Activated naive CD8-positive, alpha-beta T cell treated with anti-CD3 and anti-CD28 coated beads, Interleukin-2, amount 10 ng/mL, durations not matched to agents 7 days and 5 days (primary cell): ENCODE measurements at regions not wholly inside any gene's neighbourhood (a gene's known extent, or its start where the extent isn't known, plus 50 kb on each side); places are given as distances from the start of the nearest gene placed in this dataset.
"Not testable (repeated sequence)": the region's sequence is repeated elsewhere in the genome, so short reads cannot be mapped to it uniquely, and the experiment has no call there.

Experiments used
- ATAC-seq: fragments of 150-1000 bp; cut with Tn5 transposase; one replicate; pipeline ENCODE4 v1.10.0; 2021; ENCODE audit warnings: low read depth, moderate library complexity
- POLR2A ChIA-PET: fragments of 350-600 bp; sonication (Branson Sonifier 250); formaldehyde crosslinking; loops from one replicate; lab custom pipeline; 2021; ENCODE audit warnings: antibody characterized with exemption; lab: Charles Lee
- DNase-seq: peaks from one replicate; pipeline ENCODE4 v3.0.0; 2021
- H3K27ac Mint-ChIP-seq: one replicate; pipeline ENCODE4 v1.8.0; 2022; ENCODE audit warnings: mild to moderate bottlenecking, mixed read lengths
- H3K27me3 Mint-ChIP-seq: one replicate; pipeline ENCODE4 v1.8.0; 2022; ENCODE audit warnings: mild to moderate bottlenecking, moderate library complexity, mixed read lengths
- H3K36me3 Mint-ChIP-seq: one replicate; pipeline ENCODE4 v1.8.0; 2021; ENCODE audit warnings: mild to moderate bottlenecking, mixed read lengths
- H3K4me1 Mint-ChIP-seq: one replicate; pipeline ENCODE4 v1.8.0; 2021; ENCODE audit warnings: mixed read lengths
- H3K4me3 Mint-ChIP-seq: one replicate; pipeline ENCODE4 v1.8.0; 2022; ENCODE audit warnings: mild to moderate bottlenecking, moderate library complexity, mixed read lengths
- H3K9me3 Mint-ChIP-seq: one replicate; pipeline ENCODE4 v1.8.0; 2021; ENCODE audit warnings: mixed read lengths

- H3K4me1 Mint-ChIP-seq, ATAC-seq, H3K27ac Mint-ChIP-seq, POLR2A ChIA-PET, DNase-seq, H3K36me3 Mint-ChIP-seq, H3K4me3 Mint-ChIP-seq, H3K27me3 Mint-ChIP-seq, H3K9me3 Mint-ChIP-seq: not testable (repeated sequence)
Observed at GRCh38 chr2:61649946-61650345, 111.8 kb upstream of the XPO1 start.

- no peak overlapping the region for H3K27ac Mint-ChIP-seq
- H3K36me3 Mint-ChIP-seq, result no peaks in the 10 kb centered on the region
- H3K27me3 Mint-ChIP-seq, result no peaks in the 10 kb centered on the region
- DNase-seq (no peak), ATAC-seq (no peak)
- POLR2A ChIA-PET, result no interaction called here
- no peaks in the 10 kb centered on the region for H3K4me1 Mint-ChIP-seq
- no peak overlapping the region for H3K4me3 Mint-ChIP-seq
- H3K9me3 Mint-ChIP-seq, result peaks cover 8% of the 10 kb centered on the region
Observed at GRCh38 chr2:61649021-61649420, 110.9 kb upstream of the XPO1 start.

- POLR2A ChIA-PET, result no interaction called here
- no peak for ATAC-seq
- peaks cover 8% of the 10 kb centered on the region for H3K9me3 Mint-ChIP-seq
- no peak overlapping the region for H3K4me3 Mint-ChIP-seq
- no peak for DNase-seq
- no peak overlapping the region for H3K27ac Mint-ChIP-seq
- no peaks in the 10 kb centered on the region for H3K27me3 Mint-ChIP-seq
- H3K4me1 Mint-ChIP-seq, result no peaks in the 10 kb centered on the region
- no peaks in the 10 kb centered on the region for H3K36me3 Mint-ChIP-seq
Observed at GRCh38 chr2:61647044-61647443, 108.9 kb upstream of the XPO1 start.

GRCh38 chr2:61645911-61646310, 107.8 kb upstream of the XPO1 start:
- H3K4me3 Mint-ChIP-seq, result no peak overlapping the region
- H3K9me3 Mint-ChIP-seq, result peaks cover 6% of the 10 kb centered on the region
- no peaks in the 10 kb centered on the region for H3K27me3 Mint-ChIP-seq
- H3K4me1 Mint-ChIP-seq, result no peaks in the 10 kb centered on the region
- no peaks in the 10 kb centered on the region for H3K36me3 Mint-ChIP-seq
- POLR2A ChIA-PET, result no interaction called here
- ATAC-seq (no peak), DNase-seq (no peak)
- H3K27ac Mint-ChIP-seq, result no peak overlapping the region

- not testable (repeated sequence) for H3K4me1 Mint-ChIP-seq, ATAC-seq
Observed at GRCh38 chr2:61643153-61643552, 105.0 kb upstream of the XPO1 start.

GRCh38 chr2:61640406-61640805, 102.2 kb upstream of the XPO1 start:
- H3K9me3 Mint-ChIP-seq, result no peaks in the 10 kb centered on the region
- H3K36me3 Mint-ChIP-seq, result no peaks in the 10 kb centered on the region

More at GRCh38 chr2:61643153-61643552, 105.0 kb upstream of the XPO1 start:
- H3K9me3 Mint-ChIP-seq, H3K27me3 Mint-ChIP-seq, H3K4me3 Mint-ChIP-seq, POLR2A ChIA-PET, H3K27ac Mint-ChIP-seq, DNase-seq, H3K36me3 Mint-ChIP-seq: not testable (repeated sequence)

GRCh38 chr2:61639721-61640120, 101.6 kb upstream of the XPO1 start:
- DNase-seq (no peak), ATAC-seq (no peak)
- Mint-ChIP-seq H3K9me3 (no peaks in the 10 kb centered on the region), H3K36me3 (no peaks in the 10 kb centered on the region), H3K27ac (no peak overlapping the region), H3K4me1 (peaks cover 6% of the 10 kb centered on the region), H3K27me3 (no peaks in the 10 kb centered on the region), H3K4me3 (no peak overlapping the region)
- POLR2A ChIA-PET, result no interaction called here

More at GRCh38 chr2:61640406-61640805, 102.2 kb upstream of the XPO1 start:
- ATAC-seq (no peak), DNase-seq (no peak)
- Mint-ChIP-seq H3K4me1 (peaks cover 6% of the 10 kb centered on the region), H3K27ac (no peak overlapping the region), H3K4me3 (no peak overlapping the region), H3K27me3 (no peaks in the 10 kb centered on the region)
- POLR2A ChIA-PET, result no interaction called here

- Mint-ChIP-seq H3K4me1 (peaks cover 6% of the 10 kb centered on the region), H3K27ac (no peak overlapping the region), H3K9me3 (no peaks in the 10 kb centered on the region), H3K36me3 (no peaks in the 10 kb centered on the region), H3K4me3 (no peak overlapping the region), H3K27me3 (peaks cover 2% of the 10 kb centered on the region)
- POLR2A ChIA-PET, result no interaction called here
- DNase-seq (no peak), ATAC-seq (no peak)
Observed at GRCh38 chr2:61636686-61637085, 98.5 kb upstream of the XPO1 start.

- ATAC-seq (no peak), DNase-seq (no peak)
- no peak overlapping the region for H3K27ac Mint-ChIP-seq
- H3K4me1 Mint-ChIP-seq, result peaks cover 2% of the 10 kb centered on the region
- no peaks in the 10 kb centered on the region for H3K9me3 Mint-ChIP-seq
- no peaks in the 10 kb centered on the region for H3K36me3 Mint-ChIP-seq
- H3K27me3 Mint-ChIP-seq, result peaks cover 2% of the 10 kb centered on the region
- H3K4me3 Mint-ChIP-seq, result no peak overlapping the region
- POLR2A ChIA-PET, result no interaction called here
Observed at GRCh38 chr2:61634512-61634911, 96.4 kb upstream of the XPO1 start.

GRCh38 chr2:61633250-61633649, 95.1 kb upstream of the XPO1 start:
- ATAC-seq (no peak), DNase-seq (no peak)
- POLR2A ChIA-PET, result no interaction called here
- peaks cover 2% of the 10 kb centered on the region for H3K4me1 Mint-ChIP-seq
- H3K27ac Mint-ChIP-seq, result no peak overlapping the region
- H3K36me3 Mint-ChIP-seq, result no peaks in the 10 kb centered on the region
- peaks cover 2% of the 10 kb centered on the region for H3K27me3 Mint-ChIP-seq
- no peak overlapping the region for H3K4me3 Mint-ChIP-seq
- no peaks in the 10 kb centered on the region for H3K9me3 Mint-ChIP-seq

- H3K9me3 Mint-ChIP-seq, result no peaks in the 10 kb centered on the region
- H3K36me3 Mint-ChIP-seq, result no peaks in the 10 kb centered on the region
- peaks cover 2% of the 10 kb centered on the region for H3K4me1 Mint-ChIP-seq
- H3K27ac Mint-ChIP-seq, result no peak overlapping the region
- peaks cover 2% of the 10 kb centered on the region for H3K27me3 Mint-ChIP-seq
- ATAC-seq, result no peak
- POLR2A ChIA-PET, result no interaction called here
- H3K4me3 Mint-ChIP-seq, result no peak overlapping the region
- no peak for DNase-seq
Observed at GRCh38 chr2:61632276-61633169, 94.4 kb upstream of the XPO1 start.

GRCh38 chr2:61631321-61631720, 93.2 kb upstream of the XPO1 start:
- Mint-ChIP-seq H3K4me1 (no peaks in the 10 kb centered on the region), H3K27me3 (peaks cover 2% of the 10 kb centered on the region), H3K9me3 (no peaks in the 10 kb centered on the region), H3K36me3 (no peaks in the 10 kb centered on the region), H3K27ac (no peak overlapping the region), H3K4me3 (no peak overlapping the region)
- ATAC-seq (no peak), DNase-seq (no peak)
- POLR2A ChIA-PET, result no interaction called here

- Mint-ChIP-seq H3K27me3 (no peaks in the 10 kb centered on the region), H3K27ac (no peak overlapping the region), H3K9me3 (no peaks in the 10 kb centered on the region), H3K36me3 (no peaks in the 10 kb centered on the region), H3K4me3 (no peak overlapping the region), H3K4me1 (no peaks in the 10 kb centered on the region)
- POLR2A ChIA-PET, result interaction anchor here (0.7 kb wide), 1 partner anchor 53 kb away, joined by 4 read pairs; no protein-coding TSS in a partner anchor
- no peak for ATAC-seq
- DNase-seq, result no peak
Observed at GRCh38 chr2:61626827-61627226, 88.7 kb upstream of the XPO1 start.

- H3K27me3 Mint-ChIP-seq, result no peaks in the 10 kb centered on the region
- DNase-seq, result no peak
- H3K4me1 Mint-ChIP-seq, result no peaks in the 10 kb centered on the region
- no peak overlapping the region for H3K27ac Mint-ChIP-seq
- H3K4me3 Mint-ChIP-seq, result no peak overlapping the region
- POLR2A ChIA-PET, result no interaction called here
- ATAC-seq, result no peak
- H3K9me3 Mint-ChIP-seq, result no peaks in the 10 kb centered on the region
- no peaks in the 10 kb centered on the region for H3K36me3 Mint-ChIP-seq
Observed at GRCh38 chr2:61623747-61624146, 85.6 kb upstream of the XPO1 start.
